NCI-H1694 treated with DMSO at 0.1 percent for 48 hours (cell line): ENCODE measurements at regions not wholly inside any gene's neighbourhood (a gene's known extent, or its start where the extent isn't known, plus 50 kb on each side); places are given as distances from the start of the nearest gene placed in this dataset.
"Not testable (repeated sequence)": the region's sequence is repeated elsewhere in the genome, so short reads cannot be mapped to it uniquely, and the experiment has no call there.

ENCODE experiments used
- DNase-seq: peaks from one replicate; lab custom pipeline; 2025; lab: John Stamatoyannopoulos, UW

- no peak for DNase-seq
Observed at GRCh38 chr2:117212562-117212961, 601.9 kb upstream of the DDX18 start.

- no peak for DNase-seq
Observed at GRCh38 chr2:117217145-117217544, 597.3 kb upstream of the DDX18 start.

- no peak for DNase-seq
Observed at GRCh38 chr2:117222809-117223208, 591.7 kb upstream of the DDX18 start.

GRCh38 chr2:117232305-117232704 lies 582.2 kb upstream of the DDX18 start:
- no peak for DNase-seq

GRCh38 chr2:117257362-117257761 lies 557.1 kb upstream of the DDX18 start:
- no peak for DNase-seq

- DNase-seq = no peak
Observed at GRCh38 chr2:117269574-117269973, 544.9 kb upstream of the DDX18 start.

GRCh38 chr2:117271631-117272030 lies 542.9 kb upstream of the DDX18 start:
- no peak for DNase-seq

GRCh38 chr2:117273009-117273671 lies 541.4 kb upstream of the DDX18 start:
- DNase-seq = no peak

GRCh38 chr2:117293012-117293411 lies 521.5 kb upstream of the DDX18 start:
- no peak for DNase-seq

- DNase-seq = no peak
Observed at GRCh38 chr2:117299451-117299850, 515.0 kb upstream of the DDX18 start.

GRCh38 chr2:117308861-117309770 lies 505.4 kb upstream of the DDX18 start:
- no peak for DNase-seq

- no peak for DNase-seq
Observed at GRCh38 chr2:117321816-117322215, 492.7 kb upstream of the DDX18 start.

GRCh38 chr2:117323331-117323730 lies 491.2 kb upstream of the DDX18 start:
- DNase-seq = no peak

GRCh38 chr2:117330641-117331040 lies 483.9 kb upstream of the DDX18 start:
- DNase-seq = no peak

- DNase-seq = no peak
Observed at GRCh38 chr2:117335967-117336366, 478.5 kb upstream of the DDX18 start.

GRCh38 chr2:117336496-117336895 lies 478.0 kb upstream of the DDX18 start:
- no peak for DNase-seq

GRCh38 chr2:117337981-117338380 lies 476.5 kb upstream of the DDX18 start:
- not testable (repeated sequence) for DNase-seq

GRCh38 chr2:117339980-117340379 lies 474.5 kb upstream of the DDX18 start:
- DNase-seq = no peak

- no peak for DNase-seq
Observed at GRCh38 chr2:117341690-117342089, 472.8 kb upstream of the DDX18 start.

- DNase-seq = no peak
Observed at GRCh38 chr2:117342415-117342814, 472.1 kb upstream of the DDX18 start.

- DNase-seq = no peak
Observed at GRCh38 chr2:117349687-117350086, 464.8 kb upstream of the DDX18 start.

GRCh38 chr2:117351396-117351795 lies 463.1 kb upstream of the DDX18 start:
- DNase-seq = no peak

- DNase-seq = no peak
Observed at GRCh38 chr2:117359266-117359914, 455.1 kb upstream of the DDX18 start.
